T-helper 1 cell (primary cell): ENCODE measurements at regions not wholly inside any gene's neighbourhood (a gene's known extent, or its start where the extent isn't known, plus 50 kb on each side); places are given as distances from the start of the nearest gene placed in this dataset.
"Not testable (repeated sequence)": the region's sequence is repeated elsewhere in the genome, so short reads cannot be mapped to it uniquely, and the experiment has no call there.

Experiments used
- DNase-seq, 5 donors: peaks; one replicate each; pipeline ENCODE4 v3.0.0-alpha.2; 2012 to 2020

DNA sequence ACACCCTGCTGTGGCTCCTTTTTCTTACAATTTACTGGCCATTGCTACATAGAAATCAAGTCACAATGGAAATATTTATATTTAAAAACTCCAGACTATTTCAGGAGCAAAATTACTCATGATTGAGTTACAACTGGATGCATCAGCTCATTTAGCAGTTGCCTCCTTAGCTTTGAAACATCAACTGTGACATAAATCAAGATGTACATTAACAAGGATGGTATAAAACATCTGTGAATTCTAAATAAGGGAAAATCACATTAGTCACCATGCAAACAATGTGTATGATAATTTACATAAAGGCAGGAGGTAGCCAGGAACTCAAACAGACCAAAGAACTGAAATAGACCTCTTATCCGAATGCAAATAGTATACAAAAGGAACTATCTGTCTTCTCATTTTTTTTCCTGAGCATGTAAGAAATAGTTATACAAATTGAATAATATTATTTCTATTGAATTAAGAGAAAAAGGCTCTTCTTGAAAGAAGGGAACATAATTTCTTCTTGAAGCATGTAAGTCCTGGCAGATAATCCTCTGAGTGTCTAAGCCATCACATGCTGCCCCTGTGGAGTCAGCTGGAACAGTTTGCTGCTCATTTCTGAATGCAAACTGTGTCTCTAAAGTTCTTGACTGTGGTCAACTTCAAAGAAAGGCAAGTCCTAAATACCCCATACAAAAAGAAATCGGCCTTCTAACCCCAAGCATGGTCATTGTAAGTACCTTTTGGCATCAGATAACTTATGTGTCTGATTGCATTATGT, 151.2 kb downstream of the NAA11 start:
- no peak for DNase-seq

DNA sequence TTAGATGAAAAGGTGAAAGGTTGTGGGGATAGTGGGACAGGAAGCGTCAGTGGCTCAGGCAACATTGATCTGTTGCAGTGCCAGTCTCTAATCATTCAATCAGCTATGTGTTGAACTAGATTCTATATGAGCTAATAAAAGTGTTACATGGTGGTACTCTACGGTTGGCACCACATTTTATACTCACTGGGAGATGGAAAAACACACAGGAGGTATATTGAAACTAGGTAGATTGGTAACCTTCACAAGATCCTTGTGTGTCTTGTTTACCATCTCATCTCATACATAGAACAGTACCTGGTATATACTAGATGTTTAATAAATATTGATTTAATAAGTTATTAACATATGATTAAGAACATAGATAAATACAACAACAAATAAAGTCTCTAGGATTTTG, 152.7 kb downstream of the NAA11 start:
- no peak for DNase-seq

DNA sequence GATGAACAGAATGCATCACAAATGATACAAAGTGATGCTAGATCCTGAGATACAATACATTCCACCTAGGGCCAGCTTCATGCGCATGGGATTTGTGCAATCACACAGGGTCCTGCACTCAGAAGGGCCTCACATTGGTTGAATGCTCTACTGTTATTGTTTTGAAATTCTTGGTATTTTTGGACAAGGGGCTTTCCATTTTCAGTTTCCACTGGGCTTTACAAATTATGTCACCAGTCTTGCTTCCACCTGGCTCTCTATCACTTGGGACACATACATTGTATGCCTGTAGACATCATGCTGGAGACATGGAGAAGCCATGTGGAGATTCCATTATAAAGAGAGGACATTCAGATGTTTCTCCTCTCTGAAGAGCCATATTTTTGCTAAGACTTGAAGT, 155.8 kb downstream of the NAA11 start:
- DNase-seq = no peak

DNA sequence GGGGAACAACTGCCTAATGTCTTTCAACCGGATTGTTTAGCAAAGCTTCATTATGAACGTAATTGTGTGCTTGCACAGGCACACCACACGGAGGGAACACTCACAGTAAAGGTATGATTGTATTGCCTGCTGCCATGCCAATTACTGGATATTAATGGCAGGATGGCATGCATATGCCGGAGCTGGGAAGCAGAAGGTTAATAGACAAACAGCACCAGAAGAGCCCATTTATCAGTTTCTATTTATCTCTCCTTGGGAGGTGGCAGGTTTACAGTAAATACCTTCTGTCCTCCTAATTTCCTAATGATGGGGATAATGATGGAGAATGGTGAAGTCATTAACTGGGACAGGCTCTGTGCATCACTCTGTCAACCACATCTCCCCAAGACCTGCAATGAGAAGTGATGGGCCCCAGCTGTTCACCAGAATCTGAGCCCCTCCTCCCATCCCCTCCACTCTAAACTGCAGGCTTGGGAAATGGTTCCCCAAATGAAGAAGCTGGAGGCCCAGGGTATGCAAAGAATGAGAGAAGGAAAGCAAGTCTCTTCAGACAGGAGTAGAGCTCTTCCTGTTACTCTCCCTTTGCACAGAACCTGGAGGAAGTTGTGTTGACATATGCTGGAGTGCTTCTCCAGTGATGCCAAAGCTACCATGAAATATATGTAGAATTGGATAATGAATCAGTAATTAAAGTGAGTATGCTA, 160.8 kb downstream of the NAA11 start:
- no peak for DNase-seq

DNA sequence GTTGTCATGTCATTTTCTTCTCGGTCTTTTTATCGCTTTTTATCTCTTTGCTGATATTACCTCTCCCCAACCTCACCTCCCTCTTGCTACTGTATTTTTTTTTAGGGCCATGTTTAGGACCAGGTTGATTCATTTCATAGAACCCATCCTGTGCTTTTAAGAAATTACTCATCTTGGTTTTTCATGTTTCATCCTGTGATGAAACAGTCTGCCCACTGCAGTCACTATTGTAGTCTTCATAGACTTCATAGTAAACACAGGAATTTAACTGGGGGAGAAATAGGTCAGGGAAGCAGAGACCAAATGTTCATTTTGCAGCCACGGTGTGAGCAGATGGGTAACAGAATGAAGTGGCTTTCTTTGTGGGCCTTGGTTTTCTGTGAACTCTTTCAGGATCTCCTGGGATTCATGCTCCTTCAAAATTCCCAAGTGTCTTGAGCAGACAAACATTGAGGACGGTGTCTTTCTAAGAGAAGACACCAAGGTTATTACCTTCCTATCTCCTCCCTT, 161.8 kb downstream of the NAA11 start:
- no peak for DNase-seq

DNA sequence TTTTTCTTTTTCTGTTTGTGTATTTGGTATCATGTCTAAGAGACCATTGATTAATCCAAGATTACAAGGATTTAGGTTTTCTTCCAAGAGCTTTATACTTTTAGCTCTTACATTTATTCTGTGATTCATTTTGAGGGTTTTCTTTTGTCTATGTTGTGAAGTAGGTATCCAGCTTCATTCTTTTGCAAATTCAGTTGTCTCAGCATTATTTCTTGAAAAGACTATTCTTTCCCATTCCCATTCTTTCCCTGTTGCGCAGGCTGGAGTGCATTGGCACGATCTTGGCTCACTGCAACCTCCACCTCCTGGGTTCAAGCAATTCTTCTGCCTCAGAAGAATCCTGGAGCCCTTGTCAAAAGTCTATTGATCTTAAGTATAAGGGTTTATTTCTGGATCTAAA, 164.9 kb downstream of the NAA11 start:
- DNase-seq = no peak

DNA sequence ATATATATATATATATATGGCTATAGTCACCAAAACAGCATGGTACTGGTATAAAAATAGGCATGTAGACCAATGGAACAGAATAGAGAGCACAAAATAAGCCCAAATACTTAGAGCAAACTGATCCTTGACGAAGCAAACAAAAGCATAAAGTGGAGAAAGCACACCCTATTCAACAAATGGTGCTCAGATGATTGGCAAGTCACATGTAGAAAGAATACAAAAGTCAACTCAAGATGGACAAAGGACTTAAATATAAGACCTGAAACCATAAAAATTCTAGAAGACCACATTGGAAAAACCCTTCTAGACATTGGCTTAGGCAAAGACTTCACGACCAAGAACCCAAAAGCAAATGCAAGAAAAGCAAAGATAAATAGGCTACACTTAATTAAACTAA, 167.2 kb downstream of the NAA11 start:
- not testable (repeated sequence) for DNase-seq

DNA sequence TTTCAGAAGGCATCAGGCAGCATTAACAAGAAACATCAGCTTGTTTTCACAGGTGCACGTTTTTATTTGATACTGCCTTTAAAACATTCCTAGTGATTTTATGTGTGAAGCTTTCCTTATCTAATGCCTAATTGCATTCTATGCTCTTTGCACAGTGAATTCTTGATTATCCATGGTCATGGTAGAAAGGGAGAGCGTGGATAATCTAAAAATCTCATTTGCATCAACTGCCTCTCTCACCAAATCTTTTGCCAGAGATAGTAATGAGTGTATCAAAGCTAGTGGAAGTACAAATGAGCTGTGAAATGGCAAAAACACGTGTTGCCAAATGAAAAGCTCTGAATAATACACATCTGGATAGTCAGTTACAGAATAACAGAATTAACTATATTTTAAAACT, 170.5 kb downstream of the NAA11 start:
- no peak for DNase-seq

DNA sequence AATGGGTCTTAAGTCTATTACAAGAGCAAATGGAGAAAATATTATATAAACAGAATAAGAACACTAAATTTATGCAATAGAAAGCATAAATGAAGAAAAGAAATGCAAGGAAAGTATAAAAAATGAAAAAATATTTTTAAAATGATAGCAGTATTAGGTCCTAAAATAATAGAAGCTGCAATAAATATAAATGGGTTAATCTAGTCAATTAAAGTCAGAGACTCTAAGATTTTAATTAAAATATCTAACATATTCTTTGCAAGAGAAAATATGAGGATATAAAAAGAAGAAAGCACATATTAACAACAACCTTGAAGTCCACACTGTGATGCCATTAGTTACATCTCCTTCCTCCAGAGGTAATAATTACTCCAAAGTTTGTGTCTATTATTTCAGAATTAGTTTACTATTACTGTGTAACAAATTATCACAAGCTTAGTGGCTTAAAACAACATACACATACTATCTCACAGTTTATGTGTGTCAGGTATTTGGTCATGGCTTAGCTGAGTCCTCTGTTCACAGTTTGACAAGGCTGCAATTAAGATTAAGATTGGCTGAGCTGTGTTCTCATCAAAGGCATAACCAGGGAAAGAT, 174.9 kb downstream of the NAA11 start:
- DNase-seq = no peak

DNA sequence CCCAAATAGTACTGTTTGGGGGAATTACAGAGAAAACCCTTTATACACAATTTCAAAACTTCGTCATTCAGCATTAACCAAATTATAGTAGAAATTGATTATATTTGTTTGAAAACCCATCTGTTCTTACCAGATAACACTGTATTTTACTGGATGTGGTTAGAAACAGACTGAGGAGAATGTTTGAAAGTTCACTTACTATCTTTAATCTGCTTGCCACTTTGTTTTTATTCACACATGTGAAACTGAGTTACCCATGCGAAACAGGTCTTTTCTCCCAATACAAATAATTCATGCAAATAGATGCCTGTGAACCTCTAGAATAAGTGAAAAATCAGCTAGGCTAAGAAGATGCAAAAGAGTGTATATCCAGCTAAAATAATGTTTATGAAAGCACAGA, 177.5 kb downstream of the NAA11 start:
- no peak for DNase-seq

DNA sequence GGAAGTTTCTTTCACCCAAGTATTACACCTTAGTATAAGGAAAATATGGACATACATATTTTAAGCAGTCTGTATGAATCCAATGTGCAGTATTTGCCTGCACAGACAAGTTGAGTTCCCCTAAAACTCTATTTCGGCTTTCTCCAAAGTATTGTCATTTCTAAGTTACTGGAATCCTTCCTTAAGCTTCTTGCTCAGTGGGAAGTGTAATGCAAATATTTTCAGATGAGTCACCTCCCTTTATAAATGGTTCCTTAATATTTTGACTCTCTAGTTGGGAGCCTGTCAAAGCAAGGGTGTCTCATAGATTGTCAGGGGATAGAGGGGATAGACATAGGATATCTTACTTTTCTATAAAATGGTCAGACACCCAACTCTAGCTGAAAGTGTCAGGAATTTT, 178.6 kb downstream of the NAA11 start:
- no peak for DNase-seq

DNA sequence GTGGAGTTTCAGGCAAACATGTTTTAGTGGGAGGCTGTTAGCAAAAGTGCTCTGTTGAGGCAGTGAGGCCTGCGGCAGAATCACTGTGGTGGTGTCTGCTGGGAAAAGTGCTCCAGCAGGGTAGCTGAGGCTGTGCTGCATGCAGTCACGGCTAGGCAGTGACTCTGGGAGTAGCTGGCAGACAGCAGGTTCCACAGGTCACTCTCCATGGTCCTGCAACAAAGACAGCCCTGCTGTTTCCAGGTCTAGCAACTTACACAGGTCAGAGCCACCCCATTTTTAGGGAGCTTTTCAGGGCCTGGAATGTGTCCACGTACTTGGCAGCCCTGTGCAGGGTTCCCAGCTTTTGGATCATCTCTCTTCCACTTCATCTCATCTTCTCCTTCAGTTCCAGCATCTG, 184.3 kb downstream of the NAA11 start:
- DNase-seq = no peak

DNA sequence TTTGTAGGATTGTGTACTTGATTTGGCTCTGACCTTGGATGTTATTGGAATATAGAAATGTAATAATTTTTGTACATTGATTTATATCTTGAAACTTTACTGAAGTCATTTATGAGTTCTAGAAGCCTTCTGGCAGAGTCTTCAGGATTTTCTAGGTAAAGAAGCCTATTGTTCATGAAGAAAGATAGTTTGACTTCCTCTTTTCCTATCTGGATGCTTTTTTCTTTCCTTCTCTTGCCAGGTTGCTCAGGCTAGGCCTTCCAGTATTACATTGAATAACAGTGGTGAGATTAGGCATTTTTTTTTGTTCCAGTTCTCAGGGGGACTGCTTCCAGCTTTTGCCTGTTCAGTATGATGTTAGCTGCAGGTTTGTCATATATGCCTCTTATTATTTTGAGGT, 191.1 kb downstream of the NAA11 start:
- no peak for DNase-seq

DNA sequence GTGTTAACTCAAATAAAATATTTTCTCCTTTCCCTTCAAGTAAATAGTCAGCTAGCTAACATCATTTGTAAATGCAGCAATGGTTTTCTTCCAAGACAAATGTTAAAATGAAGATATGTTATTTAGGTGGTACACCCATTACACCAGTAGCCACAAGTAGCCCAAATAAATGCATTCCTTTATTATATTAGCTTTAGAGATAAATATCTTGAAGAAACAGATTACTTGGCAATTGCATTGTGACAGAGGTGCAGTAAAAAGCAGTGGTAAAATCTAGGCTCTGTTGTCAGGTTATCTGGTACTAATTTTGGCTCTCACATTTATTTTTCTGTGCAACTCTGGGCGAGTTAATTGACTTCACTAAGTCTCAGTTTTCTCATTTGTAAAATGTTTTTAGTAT, 193.0 kb downstream of the NAA11 start:
- no peak for DNase-seq

DNA sequence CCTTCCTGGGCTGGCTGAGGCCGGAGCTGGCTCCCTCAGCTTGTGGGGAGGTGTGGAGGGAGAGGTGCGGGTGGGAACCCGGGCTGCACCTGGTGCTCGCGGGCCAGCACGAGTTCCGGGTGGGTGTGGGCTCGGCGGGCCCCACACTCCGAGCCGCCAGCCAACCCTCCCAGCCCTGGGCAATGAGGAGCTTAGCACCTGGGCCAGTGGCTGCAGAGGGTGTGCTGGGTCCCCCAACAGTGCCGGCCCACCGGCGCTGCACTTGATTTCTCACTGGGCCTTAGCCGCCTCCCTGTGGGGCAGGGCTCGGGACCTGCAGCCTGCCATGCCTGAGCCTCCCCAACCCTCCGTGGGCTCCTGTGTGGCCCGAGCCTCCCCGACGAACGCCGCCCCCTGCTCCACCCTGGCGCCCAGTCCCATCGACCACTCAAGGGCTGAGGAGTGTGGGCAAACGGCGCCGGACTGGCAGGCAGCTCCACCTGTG, 182.7 kb upstream of the PAQR3 start:
- no peak for DNase-seq

DNA sequence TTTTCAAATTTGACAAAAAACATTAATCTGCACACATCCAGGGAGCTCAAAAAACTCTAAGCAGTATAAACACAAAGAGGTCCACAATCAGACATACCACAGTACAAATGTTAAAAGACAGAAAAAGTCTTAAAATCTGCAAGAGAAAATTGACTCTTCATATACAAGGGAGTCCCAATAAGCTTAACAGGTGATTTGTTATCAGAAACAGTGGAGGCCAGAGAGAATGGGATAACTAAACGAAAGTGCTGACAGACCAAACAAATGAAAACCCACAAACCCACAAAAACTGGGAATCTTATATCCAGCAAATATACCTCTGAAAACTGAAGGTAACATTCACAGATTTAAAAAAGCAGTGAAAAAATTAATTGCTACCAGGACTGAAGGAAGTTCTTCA, 182.0 kb upstream of the PAQR3 start:
- no peak for DNase-seq

DNA sequence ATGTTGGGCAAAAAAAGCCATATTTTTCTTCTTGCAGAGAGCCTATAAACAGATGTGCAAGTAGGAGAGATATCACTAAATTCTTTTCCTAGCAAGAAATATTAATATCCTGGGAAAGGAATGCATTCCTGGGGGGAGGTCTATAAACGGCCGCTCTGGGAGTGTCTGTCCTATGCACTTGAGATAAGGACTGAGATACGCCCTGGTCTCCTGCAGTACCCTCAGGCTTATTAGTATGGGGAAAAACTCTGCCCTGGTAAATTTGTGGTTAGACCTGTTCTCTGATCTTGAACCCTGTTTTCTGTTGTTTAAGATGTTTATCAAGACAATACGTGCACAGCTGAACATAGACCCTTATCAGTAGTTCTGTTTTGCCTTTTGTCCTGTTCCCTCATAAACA, 177.8 kb upstream of the PAQR3 start:
- not testable (repeated sequence) for DNase-seq

DNA sequence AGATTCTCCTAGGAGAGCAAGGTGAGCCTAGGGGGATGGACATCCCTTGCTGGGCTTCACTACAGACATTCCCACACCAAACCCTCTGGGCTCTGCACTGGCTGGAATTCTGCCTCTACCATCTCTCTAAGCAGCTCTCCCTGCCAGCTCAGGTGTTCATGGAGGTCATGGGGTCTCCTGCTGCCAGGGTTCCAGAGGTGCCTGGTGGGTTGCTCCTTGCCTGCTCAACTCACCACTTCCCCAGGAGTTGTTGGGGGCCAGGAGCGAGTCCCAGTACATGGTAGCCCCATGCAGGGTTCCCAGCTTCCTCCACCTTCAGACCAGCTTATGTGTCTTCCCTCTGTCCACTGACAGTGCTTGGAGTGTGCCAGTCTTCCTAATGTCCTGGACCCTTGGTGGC, 167.8 kb upstream of the PAQR3 start:
- no peak for DNase-seq

DNA sequence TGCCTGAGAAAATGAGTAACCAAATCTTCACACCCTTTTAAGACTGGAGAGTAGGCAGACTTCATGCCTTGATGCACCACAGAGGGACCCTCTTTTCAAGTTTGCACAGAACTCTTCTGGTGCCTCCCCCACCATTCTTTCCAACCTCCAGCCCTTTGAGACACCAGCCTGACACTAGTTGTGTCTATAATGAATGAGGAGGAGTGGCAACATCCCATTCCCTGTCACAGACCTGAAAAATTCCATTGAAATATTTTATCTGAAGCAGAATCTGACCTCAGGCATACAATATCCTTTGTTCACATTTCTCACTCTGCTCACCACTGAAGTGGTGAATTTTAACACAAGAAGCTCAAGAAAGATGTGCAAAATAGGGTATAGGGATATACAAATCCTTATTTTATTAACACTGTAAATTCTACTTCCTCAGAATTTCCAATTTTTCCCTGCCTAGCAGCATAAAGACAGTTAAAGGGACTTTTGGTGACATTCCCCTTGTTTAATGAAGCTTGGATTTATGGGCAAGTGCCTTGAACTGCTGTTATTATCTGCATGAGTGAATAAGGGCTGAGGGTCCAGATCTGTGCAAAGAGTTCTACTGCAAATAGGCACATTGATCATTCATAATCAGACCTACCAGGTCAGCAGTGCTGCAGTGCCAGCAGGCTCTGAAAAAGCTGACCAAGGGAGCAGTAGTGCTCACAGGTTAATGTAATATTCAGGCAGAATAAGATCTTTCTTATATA, 149.9 kb upstream of the PAQR3 start:
- no peak for DNase-seq

DNA sequence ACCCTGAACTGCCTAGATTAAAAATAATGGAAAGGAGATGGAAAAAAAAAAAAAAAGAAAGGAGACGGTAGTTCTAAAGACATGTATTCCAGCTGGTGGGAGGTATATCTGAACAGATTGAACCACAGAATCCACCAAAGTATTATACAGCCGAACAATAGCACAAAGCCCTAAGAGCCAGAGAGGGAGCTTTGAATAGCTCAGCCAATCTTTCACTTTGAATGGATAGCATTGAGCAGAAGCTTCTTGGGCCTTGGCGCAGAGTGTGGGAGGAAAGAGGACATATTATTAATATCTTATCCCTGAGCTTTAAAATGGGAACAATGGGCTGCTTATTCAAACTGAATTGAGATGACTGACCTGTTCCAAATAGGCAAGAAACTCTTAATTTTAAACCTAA, 147.8 kb upstream of the PAQR3 start:
- no peak for DNase-seq

DNA sequence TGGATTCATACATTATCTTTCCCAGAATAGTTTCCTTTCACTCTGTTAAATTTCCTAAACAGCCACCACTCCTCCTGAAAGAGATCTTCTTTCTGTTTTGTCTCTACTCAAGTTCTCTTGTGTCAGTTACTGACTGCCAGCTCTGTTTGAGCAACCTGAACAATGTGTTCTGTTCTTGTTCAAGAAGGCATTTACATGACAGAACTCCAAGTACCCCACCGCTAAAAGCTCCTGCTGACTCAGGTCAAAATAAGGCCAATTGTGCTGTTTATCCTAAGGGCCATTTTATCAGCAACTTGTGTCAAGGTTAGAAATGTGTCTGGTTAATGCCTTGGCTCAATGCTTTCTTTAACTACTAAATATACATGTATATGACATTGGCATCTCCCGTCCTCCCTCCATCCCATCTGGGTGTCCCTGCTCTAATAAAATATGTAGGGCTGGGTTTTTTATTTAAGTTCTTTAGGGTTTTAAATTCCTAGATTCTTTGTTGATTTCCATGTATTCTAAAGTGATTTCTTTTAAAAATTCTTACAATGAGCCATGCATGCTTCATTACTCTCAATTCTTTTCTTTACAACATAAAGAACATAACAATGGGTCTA, 144.3 kb upstream of the PAQR3 start:
- DNase-seq = no peak

DNA sequence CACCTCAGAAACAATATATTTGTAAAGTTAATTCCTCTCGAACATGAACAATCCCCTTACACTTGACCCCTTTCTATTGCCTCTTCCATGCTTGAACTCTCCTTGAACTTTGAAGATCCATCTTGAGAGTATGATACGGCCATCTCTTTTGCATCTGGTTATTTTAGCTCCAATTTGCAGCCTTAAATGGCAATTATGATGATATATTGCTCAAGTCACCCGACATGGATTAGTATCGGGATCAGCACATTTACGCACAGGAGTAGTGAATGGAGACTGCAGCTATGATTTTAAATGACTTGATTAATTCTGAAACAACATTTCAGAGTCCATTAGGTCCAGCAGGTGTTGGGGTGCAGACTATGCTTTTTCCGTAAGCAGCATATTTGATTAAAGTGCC, 143.8 kb upstream of the PAQR3 start:
- no peak for DNase-seq

DNA sequence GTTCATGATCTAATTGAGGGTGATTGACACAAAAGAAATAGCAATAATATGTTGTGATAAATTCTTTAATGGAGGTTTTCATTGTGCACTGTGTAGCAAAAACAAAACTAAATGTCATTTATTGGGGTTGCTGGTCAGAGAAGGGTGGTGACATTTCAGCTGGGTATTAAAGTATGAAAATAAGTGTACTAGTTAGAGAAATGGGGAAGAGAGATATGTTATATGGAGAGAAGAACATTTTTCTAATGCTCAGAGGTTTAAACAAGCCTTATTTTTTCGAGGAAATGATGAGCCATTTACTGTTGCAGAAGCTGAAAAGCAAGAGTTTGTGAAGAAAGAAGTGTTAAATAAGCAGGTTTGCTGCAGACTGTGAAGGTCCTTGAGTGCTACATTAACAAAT, 142.7 kb upstream of the PAQR3 start:
- no peak for DNase-seq
